HEK293T (cell line): ENCODE measurements at regions not wholly inside any gene's neighbourhood (a gene's known extent, or its start where the extent isn't known, plus 50 kb on each side); places are given as distances from the start of the nearest gene placed in this dataset.

Experiments
- BHLHE40 ChIP-seq: fragments of 450-650 bp; IDR thresholded peaks from 2 replicates; pipeline ENCODE4 v1.6.1; 2016; ENCODE audit warnings: mild to moderate bottlenecking, moderate library complexity, borderline replicate concordance
- ELF4 ChIP-seq: fragments of 450-650 bp; IDR thresholded peaks from 2 replicates; pipeline ENCODE4 v1.6.1; 2017; ENCODE audit warnings: antibody characterized with exemption
- FOXM1 ChIP-seq: fragments of 450-650 bp; IDR thresholded peaks from 2 replicates; pipeline ENCODE4 v1.6.1; 2017; ENCODE audit warnings: mild to moderate bottlenecking, borderline replicate concordance
- HDGF ChIP-seq: fragments of 450-650 bp; IDR thresholded peaks from 2 replicates; pipeline ENCODE4 v1.6.1; 2017; ENCODE audit warnings: antibody characterized with exemption, borderline replicate concordance
- PKNOX1 ChIP-seq: fragments of 450-650 bp; IDR thresholded peaks from 2 replicates; pipeline ENCODE4 v1.6.1; 2016
- SP1 ChIP-seq: fragments of 450-650 bp; IDR thresholded peaks from 2 replicates; pipeline ENCODE4 v1.6.1; 2017
- SUZ12 ChIP-seq: fragments of 450-650 bp; IDR thresholded peaks from 2 replicates; pipeline ENCODE4 v1.6.1; 2016; ENCODE audit warnings: mild to moderate bottlenecking

- TF ChIP-seq HDGF (no peak), BHLHE40 (no peak), ELF4 (no peak), SP1 (no peak), FOXM1 (no peak), SUZ12 (no peak), PKNOX1 (no peak)
Observed at GRCh38 chr4:126385954-126386353, 1071.2 kb downstream of the FAT4 start.
